Gastroesophageal sphincter (tissue), 4 donors: ENCODE measurements at regions not wholly inside any gene's neighbourhood (a gene's known extent, or its start where the extent isn't known, plus 50 kb on each side); places are given as distances from the start of the nearest gene placed in this dataset.

Source experiments
- ATAC-seq: fragments of 150-250 bp; one replicate; pipeline ENCODE4 v1.9.1; 2016; ENCODE audit warnings: mild to moderate bottlenecking, moderate library complexity
- H3K27ac ChIP-seq, 4 donors: fragments of 200-600 bp; sonication (generic) in 3 of 4; 1 replicate in 3 of 4; 2 replicates in 1 of 4; pipeline ENCODE4 v1.5.1; 2016 to 2019
- H3K27me3 ChIP-seq: fragments of 200-600 bp; sonication (generic); one replicate; pipeline ENCODE4 v1.5.1; 2019
- H3K36me3 ChIP-seq, 2 donors: fragments of 200-600 bp; sonication (generic); one replicate each; pipeline ENCODE4 v1.5.1; 2019; ENCODE audit warnings: control low read depth in 1 of 2
- H3K4me1 ChIP-seq, 3 donors: fragments of 200-600 bp; sonication (generic); 1 replicate in 2 of 3; 2 replicates in 1 of 3; pipeline ENCODE4 v1.5.1; 2016 to 2019; ENCODE audit warnings: control low read depth in 2 of 3
- H3K4me3 ChIP-seq, 2 donors: fragments of 200-600 bp; sonication (generic); one replicate each; pipeline ENCODE4 v1.5.1; 2019; ENCODE audit warnings: mild to moderate bottlenecking in 1 of 2, moderate library complexity in 1 of 2
- H3K9me3 ChIP-seq, 3 donors: fragments of 200-600 bp; sonication (generic); one replicate each; pipeline ENCODE4 v1.5.1; 2017 to 2019; ENCODE audit warnings: control low read depth in 2 of 3
- EP300 ChIP-seq: sonication (generic); formaldehyde crosslinking; IDR thresholded peaks from one replicate; pipeline ENCODE4 v1.6.1; 2017; ENCODE audit warnings: antibody characterized with exemption, mild to moderate bottlenecking
- POLR2A ChIP-seq, 2 donors: fragments of 450-650 bp; IDR thresholded peaks; one replicate each; pipeline ENCODE4 v1.6.1; 2017; ENCODE audit warnings: antibody characterized with exemption in 2 of 2, mild to moderate bottlenecking in 2 of 2, moderate library complexity in 1 of 2
- POLR2AphosphoS5 ChIP-seq: sonication (generic); formaldehyde crosslinking; IDR thresholded peaks from one replicate; pipeline ENCODE4 v1.6.1; 2017; ENCODE audit warnings: antibody characterized with exemption
- WGBS, 2 donors: methylation state at CpG; one replicate each; pipeline ENCODE4 v1.1.5; 2018; ENCODE audit warnings: low coverage in 1 of 2; 5-methylcytosine and 5-hydroxymethylcytosine counted together
- TF ChIP-seq, protein P1 (sequence below), 4 experiments: fragments of 200-600 bp in 2 of 4; fragments of 450-650 bp in 2 of 4; sonication (generic) in 1 of 4; IDR thresholded peaks; one replicate each; pipeline ENCODE4 v1.5.1; 2017 to 2019; ENCODE audit warnings: antibody characterized with exemption in 4 of 4, mild to moderate bottlenecking in 2 of 4, moderate library complexity in 2 of 4

DNA sequence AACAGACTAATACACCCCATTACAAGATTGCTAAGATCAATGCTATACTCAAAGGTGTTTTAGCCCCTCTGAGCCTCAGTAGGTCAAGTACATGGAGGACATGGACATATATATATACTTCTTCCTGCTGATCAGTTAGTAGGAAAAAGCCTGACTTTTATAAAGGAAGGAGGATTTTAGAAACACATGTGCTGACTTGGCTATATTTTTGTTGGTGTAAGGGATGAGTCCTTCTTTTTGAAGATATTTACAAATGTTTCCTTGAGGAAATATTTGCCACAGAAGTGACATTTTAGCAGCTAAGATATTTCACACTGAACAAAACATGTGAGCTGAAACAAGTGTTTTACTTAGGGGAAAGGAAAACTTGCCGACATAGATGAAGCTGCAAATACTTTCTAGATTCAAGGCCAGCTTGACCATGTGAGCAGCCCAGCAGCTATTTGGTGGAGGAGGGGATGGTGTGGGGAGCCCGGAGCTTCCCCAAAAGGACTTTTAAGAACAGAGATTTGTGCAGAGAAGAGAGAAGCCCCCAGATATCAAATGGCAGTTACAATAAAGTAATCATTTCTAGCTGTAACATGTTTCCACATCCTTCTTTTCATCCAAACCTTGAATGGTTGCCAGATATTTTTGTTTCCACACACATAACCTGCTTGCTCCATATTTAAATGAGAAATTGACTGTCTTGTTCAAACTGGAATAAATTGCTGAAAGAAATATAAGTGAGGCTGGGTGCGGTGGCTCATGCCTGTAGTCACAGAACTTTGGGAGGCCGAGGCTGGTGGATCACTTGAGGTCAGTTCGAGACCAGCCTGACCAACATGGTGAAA lies 111.7 kb upstream of the NR2F2 start:
- ATAC-seq: no peak
- Histone ChIP-seq H3K9me3 (no peaks in the 10 kb centered on the region), H3K4me1 (no peaks in the 10 kb centered on the region), H3K36me3 (no peaks in the 10 kb centered on the region), H3K4me3 (no peak overlapping the region), H3K27ac (no peak overlapping the region), H3K27me3 (no peaks in the 10 kb centered on the region)
- TF ChIP-seq POLR2AphosphoS5 (no peak), POLR2A (IDR thresholded peaks at IDR 0.05) (no peak)
- TF ChIP-seq, protein P1, sequence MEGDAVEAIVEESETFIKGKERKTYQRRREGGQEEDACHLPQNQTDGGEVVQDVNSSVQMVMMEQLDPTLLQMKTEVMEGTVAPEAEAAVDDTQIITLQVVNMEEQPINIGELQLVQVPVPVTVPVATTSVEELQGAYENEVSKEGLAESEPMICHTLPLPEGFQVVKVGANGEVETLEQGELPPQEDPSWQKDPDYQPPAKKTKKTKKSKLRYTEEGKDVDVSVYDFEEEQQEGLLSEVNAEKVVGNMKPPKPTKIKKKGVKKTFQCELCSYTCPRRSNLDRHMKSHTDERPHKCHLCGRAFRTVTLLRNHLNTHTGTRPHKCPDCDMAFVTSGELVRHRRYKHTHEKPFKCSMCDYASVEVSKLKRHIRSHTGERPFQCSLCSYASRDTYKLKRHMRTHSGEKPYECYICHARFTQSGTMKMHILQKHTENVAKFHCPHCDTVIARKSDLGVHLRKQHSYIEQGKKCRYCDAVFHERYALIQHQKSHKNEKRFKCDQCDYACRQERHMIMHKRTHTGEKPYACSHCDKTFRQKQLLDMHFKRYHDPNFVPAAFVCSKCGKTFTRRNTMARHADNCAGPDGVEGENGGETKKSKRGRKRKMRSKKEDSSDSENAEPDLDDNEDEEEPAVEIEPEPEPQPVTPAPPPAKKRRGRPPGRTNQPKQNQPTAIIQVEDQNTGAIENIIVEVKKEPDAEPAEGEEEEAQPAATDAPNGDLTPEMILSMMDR (IDR thresholded peaks at IDR 0.05): no peak
- 76 to 79% methylated on average over 3 to 5 of the region's 5 CpGs for WGBS, 2 donors

GRCh38 chr15:96219681-96220080 lies 110.8 kb upstream of the NR2F2 start:
- Histone ChIP-seq H3K27me3 (no peaks in the 10 kb centered on the region), H3K4me1 (no peaks in the 10 kb centered on the region), H3K4me3 (no peak overlapping the region), H3K9me3 (no peaks in the 10 kb centered on the region), H3K36me3 (no peaks in the 10 kb centered on the region), H3K27ac (no peak overlapping the region)
- WGBS, 2 donors: 86 to 89% methylated on average over 3 of the region's 3 CpGs
- ATAC-seq: no peak
- TF ChIP-seq POLR2A (IDR thresholded peaks at IDR 0.05) (no peak), POLR2AphosphoS5 (no peak), EP300 (no peak)
- TF ChIP-seq, protein P1 (IDR thresholded peaks at IDR 0.05): no peak

- H3K27me3 ChIP-seq: no peaks in the 10 kb centered on the region
- WGBS, 2 donors: 89 to 96% methylated on average over 3 of the region's 3 CpGs
- H3K27ac ChIP-seq: no peak overlapping the region
- no peaks in the 10 kb centered on the region for H3K9me3 ChIP-seq
- TF ChIP-seq, protein P1 (IDR thresholded peaks at IDR 0.05): no peak
- TF ChIP-seq POLR2AphosphoS5 (no peak), POLR2A (IDR thresholded peaks at IDR 0.05) (no peak), EP300 (no peak)
- ATAC-seq: no peak
- no peak overlapping the region for H3K4me3 ChIP-seq
- no peaks in the 10 kb centered on the region for H3K4me1 ChIP-seq
- H3K36me3 ChIP-seq: no peaks in the 10 kb centered on the region
Observed at GRCh38 chr15:96220657-96221056, 109.8 kb upstream of the NR2F2 start.

GRCh38 chr15:96222981-96223380 lies 107.5 kb upstream of the NR2F2 start:
- no peaks in the 10 kb centered on the region for H3K27me3 ChIP-seq
- H3K27ac ChIP-seq: no peak overlapping the region
- 50 to 64% methylated on average over 8 to 9 of the region's 10 CpGs for WGBS, 2 donors
- H3K4me3 ChIP-seq: no peak overlapping the region
- no peak for ATAC-seq
- no peaks in the 10 kb centered on the region for H3K9me3 ChIP-seq
- no peaks in the 10 kb centered on the region for H3K36me3 ChIP-seq
- H3K4me1 ChIP-seq: no peaks in the 10 kb centered on the region
- TF ChIP-seq POLR2A (IDR thresholded peaks at IDR 0.05) (no peak), EP300 (no peak), POLR2AphosphoS5 (no peak)
- TF ChIP-seq, protein P1 (IDR thresholded peaks at IDR 0.05): no peak

GRCh38 chr15:96223939-96224338 lies 106.6 kb upstream of the NR2F2 start:
- Histone ChIP-seq H3K27me3 (no peaks in the 10 kb centered on the region), H3K9me3 (no peaks in the 10 kb centered on the region), H3K4me1 (no peaks in the 10 kb centered on the region), H3K27ac (no peak overlapping the region), H3K4me3 (no peak overlapping the region), H3K36me3 (no peaks in the 10 kb centered on the region)
- TF ChIP-seq EP300: no peak
- TF ChIP-seq POLR2A (IDR thresholded peaks at IDR 0.05): no peak
- no peak for TF ChIP-seq POLR2AphosphoS5
- TF ChIP-seq, protein P1 (IDR thresholded peaks at IDR 0.05): no peak
- no peak for ATAC-seq
- WGBS, 2 donors: 81 to 100% methylated on average over 2 of the region's 2 CpGs
